ENCODE measurements at regions not wholly inside any gene's neighbourhood (a gene's known extent, or its start where the extent isn't known, plus 50 kb on each side); places are given as distances from the start of the nearest gene placed in this dataset.

DNA sequence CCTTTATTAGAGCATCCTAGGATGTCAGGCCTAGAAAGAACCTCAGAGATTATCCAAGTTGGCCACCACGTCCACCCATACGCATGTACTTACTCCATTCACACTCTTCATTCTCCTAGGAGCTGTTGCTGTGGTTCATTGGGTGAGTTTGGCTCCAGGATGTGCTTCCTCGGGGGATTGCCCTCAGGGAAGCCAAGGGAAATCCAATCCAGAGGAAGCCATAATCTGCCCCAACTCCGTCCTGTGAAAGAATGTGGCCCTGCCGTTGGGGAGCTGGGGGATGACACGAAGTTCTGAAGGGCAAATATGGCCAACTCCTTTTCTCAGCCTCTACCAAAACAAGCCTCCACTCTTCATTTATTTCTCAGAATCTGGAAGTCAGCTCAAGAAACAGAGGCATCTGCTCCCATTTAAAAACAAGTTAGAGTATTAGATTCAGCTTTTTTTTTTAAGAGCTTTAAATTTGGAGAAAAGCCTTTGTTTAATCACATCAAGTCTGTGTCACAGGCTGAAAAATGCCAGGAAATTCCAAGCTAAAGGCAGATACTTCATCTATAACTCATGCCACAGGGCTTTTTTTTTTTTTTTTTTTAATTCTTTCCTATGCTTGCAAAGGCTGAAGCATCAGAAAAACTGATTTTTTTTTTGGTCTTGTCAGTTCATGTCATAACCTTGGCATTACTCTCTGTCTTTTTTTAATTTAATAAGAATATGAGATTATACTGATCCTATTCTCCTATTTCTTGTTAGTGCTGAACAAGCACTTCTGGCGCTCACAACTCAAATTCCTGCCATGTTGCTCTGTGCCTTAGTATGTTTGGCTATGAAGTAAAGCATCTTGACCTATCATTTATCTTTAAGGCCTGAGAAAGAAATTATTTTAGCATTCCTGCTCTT is 480.9 kb upstream of the MARCKS start:
- DNase-seq (ENCODE audit: low read depth), result no peak

DNA sequence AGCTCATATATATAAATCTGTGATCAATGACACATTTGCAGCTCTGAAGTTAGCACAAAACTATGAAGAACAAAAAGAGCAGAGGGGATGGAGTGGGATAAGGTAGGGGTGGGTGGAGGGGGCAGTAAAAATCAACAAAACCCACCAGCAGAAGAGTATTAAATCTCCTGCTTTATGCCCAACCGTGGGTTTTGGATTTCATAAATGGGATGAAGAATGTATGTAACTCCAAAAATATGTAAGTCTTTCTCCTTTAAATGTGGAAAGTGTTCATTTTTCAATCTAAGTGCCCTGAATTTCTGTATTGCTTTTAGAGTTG is 480.3 kb upstream of the MARCKS start:
- DNase-seq (ENCODE audit: low read depth), result no peak

DNA sequence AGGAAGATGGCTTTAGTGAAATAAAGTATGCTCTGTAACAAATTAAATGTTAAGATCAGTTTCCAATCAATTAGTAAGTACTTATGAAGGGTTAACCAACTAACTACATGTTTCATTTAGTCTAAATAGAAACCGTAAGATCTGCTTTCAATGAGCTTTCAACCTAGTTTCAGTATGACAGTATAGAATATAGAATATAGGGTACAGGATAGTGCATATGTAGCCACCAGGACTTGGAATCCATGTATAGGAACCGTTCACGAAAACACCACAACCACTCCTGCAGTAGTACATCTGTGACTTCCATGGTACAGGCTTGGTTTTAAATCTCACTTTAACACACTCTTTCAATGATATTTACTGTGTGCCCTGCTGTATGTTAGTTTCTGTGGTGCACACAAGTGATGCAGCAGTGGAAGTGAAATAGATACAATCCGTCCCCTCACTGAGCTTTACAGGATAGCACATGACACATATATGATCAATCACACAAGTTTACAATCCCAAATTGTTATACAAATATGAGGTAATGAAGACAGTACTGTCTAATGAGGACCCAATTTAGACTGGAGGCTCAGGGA is 479.7 kb upstream of the MARCKS start:
- DNase-seq (ENCODE audit: low read depth), result no peak

DNA sequence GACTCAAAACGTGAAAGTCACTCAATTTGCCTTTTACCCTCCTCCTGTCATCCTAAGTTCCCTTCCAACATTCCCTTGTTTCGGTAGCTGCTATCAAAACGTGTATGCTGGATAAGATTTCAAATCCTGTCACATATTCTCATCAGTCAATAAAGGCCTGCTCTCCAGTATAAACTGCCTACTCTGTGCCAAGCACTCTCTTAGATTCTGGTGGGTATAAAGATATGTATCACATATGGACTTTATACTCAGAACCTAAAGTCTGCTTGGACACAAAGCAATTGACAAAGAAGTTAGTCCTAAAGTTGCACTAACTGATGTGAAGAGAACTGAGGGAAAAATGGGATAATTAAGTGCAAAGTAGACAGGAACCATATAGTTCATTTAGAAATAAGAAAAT is 476.6 kb upstream of the MARCKS start:
- no peak for DNase-seq (ENCODE audit: low read depth)

DNA sequence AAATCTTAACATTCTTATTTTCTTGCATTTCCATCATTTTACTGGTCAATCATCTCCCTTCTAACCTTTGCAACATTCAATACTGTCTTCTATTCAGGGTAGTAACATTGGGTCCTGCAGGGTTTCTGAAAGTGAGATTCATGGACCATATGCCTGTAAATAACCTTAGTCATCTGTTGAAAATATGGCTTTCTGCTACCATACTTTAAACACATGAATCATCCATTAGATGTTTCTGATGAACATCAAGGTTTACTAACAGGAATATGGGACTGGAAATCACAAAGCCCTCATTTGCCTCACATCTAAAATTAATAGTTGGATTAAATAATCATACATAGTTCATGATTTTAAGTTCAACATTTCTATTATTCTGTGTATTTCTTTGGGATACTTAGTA is 475.9 kb upstream of the MARCKS start:
- no peak for DNase-seq (ENCODE audit: low read depth)

DNA sequence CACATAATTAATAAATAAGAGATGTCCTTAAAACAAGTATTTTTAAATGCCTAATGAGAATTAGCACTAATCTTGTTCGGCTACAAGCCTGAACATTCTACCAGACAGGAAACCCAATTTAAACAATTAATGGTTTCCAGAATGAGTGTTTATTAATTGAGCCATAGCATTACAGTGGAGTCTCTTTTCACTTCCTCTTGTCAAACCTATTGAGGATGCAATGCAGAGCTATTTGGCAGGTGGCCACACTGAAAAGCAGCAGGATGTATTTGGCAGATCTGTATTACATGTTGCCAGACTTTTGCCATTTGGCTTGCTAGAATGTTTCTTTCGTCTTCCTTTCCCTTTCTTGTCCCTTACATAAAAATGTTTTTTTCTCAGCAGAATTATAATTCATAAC is 475.2 kb upstream of the MARCKS start:
- DNase-seq (ENCODE audit: low read depth), result no peak

DNA sequence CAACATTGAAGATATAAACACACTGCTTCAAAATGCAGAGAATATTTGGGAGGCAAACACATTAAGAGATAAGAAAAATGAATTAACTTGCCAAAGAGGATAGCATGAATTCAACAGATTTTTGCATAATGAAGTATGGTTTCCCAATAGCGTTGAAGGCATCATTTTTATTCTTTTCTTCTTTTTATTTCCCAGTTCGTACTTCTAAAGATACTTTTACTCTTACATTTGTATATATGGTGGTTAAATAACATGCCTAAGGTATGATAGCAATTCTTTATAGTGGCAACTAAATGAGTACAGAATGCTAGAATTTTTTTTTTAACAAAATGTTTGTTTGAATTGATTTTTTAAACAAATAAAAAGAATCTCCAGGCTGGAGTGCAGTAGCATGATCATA is 473.4 kb upstream of the MARCKS start:
- DNase-seq (ENCODE audit: low read depth), result no peak

DNA sequence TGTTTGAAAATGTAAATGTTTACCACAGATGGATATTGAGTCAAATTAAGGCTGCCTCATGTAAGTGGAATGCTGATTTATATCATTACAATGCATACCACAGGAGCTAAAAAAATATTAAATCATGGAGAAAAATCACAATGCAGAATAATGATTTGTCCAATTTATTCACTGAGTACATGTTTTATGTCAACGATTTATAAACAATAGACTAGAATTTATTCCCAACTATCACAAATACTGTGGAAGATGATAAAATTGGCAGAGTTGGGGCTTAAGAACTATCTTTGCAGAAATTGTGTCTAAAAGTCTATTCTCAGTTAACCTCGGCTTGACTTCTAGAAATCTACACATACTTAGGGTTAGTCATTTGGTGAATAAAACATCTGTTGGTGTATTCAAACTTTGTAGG is 472.1 kb upstream of the MARCKS start:
- no peak for DNase-seq (ENCODE audit: low read depth)

DNA sequence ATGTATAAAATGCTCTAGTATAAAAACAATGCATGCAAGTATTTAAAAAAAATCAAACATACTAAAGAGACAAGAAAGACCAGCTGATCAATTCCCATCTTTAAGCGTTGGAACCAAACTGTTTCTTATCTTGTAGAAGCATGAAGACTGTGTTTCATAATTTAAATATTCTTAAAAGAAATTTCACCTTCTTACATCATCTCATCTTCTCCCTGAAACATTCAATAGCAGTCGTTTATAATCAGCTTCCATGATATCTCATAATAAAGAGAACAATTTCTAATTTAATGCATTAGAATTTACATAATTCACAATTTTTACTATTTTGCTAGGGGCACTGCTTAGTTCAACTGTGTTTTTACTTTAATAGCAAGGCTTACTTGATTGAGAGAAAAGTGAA is 468.1 kb upstream of the MARCKS start:
- DNase-seq (ENCODE audit: low read depth), result no peak

DNA sequence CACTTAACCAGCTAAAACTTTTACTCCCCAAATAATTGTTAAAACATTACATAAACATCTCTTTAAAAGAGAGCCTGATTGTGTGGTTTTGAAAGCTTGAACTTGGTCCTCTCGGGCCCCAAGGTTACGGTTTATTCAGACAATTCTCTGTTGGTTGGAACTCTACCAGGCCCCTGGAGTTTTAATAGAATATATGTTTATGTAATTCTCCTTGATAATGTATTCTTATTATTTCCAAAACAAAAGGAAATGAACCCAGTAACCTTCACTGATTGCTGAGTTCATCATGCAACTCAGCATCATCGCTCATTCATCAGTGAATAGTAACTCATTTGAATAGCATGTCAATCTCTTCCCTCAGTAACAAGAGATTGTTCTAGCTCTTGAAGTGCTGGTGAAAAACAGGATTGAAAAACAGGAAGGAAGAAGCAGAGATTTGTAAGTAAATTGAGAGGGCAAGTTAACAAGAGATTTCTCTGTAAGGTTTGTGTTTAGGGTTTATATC is 464.5 kb upstream of the MARCKS start:
- no peak for DNase-seq (ENCODE audit: low read depth)

DNA sequence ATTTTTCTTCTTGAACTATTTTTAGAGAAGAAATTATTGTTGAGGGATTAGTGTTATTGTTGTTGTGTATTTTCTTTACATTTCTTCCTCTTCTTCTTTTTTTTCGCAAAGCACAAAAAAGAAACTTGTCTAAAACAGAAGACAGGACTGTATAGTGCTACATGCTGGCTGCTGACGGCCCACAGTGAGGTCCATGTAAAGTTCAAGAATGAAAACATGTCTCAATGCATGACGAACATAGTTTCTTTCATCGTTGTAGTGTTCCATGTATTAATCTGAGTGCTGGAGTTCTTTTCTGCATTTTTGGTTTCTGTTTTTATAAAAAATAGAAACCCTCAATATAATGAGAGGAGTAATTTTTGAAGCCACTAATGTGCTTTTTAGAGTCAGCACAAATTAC is 462.9 kb upstream of the MARCKS start:
- no peak for DNase-seq (ENCODE audit: low read depth)

DNA sequence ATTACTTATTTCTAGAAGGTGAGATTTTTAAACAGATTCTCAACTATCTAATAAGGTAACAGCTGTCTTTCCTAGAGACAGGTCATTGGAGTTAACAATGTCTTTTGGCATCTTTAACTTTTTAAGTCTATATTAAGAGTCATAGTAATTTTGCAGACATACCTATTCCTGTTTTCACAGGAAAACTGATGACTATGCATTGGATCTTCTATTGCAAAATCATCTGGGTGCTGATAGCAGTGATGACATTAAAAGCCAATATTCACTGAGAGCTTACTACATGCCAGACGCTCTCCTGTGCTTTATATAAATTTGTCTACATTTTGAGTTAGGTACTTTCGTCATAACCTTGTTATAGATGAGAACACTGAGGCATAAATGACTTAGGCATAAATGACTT is 462.4 kb upstream of the MARCKS start:
- DNase-seq (ENCODE audit: low read depth), result no peak

DNA sequence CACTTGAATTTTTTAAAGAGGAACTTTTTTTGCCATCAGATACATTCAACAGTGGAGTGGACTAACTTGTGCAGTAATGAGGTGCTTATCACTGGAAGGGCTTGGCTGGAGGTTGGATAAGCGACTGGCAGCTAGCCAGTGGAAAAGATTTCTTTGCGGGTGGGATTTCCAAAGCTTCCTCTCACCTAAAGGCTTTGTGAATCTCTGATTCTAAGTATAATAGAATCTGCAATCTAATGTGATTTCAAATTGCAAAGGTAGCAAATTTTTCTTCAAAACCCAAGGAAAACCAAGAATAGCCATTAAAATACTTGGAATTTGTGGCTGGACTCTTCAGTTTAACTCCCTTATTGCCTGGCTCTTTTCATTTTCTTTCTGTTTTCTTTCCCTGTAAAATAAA is 460.4 kb upstream of the MARCKS start:
- no peak for DNase-seq (ENCODE audit: low read depth)

DNA sequence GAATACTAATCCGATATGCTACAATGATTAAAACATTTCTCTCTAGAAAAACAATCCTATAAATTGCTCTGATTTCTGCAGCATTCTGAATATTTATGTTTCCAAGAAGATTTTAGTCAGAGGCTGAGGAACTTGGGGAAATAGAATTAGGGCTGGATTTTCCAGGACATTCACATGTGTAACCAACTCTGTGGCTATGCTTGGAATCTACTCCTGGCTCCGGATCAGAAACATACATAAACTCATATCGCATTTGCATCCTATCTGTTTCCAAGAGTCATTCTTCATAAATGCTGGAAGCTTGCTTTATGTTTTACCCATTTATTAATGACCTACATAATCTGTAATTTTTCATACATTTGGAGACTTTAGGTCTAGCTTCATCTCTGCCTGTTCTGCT is 459.9 kb upstream of the MARCKS start:
- DNase-seq (ENCODE audit: low read depth), result no peak

DNA sequence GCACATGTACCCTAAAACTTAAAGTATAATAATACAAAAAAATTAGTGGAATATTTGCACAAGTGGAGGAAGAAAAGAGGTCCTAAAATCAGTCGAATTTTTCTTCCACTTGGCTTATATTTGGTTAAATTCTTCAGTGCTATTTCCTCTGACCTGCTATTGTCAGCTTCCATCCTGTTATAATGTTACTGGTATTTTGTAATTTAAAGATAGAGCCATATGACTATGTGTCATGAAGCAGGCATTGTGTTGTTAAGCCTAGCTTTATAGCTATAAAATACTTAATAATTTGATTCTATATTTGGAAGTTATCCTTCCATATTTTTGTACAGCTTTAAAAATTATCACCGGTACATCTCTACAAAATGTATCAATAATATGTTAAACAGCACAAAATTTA is 455.9 kb upstream of the MARCKS start:
- DNase-seq (ENCODE audit: low read depth), result no peak

DNA sequence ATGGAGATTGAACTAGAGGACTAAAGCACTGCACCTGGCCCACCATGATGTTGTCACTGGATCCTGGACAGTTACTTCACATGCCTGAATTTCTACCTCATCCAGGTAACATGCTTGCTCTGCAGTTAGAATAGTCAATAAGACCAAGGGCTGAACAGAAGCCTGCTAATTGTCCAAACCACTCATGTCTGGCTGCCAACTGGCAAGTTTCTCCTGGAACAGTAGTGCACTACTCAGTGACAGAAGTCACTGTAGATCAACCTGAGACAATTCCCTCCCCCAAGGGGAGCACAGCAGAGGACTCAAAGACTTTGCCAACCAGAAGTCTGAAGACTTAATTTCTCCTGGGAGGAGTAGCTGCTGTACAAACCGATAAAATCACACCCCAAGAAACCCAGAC is 454.6 kb upstream of the MARCKS start:
- DNase-seq (ENCODE audit: low read depth), result no peak

DNA sequence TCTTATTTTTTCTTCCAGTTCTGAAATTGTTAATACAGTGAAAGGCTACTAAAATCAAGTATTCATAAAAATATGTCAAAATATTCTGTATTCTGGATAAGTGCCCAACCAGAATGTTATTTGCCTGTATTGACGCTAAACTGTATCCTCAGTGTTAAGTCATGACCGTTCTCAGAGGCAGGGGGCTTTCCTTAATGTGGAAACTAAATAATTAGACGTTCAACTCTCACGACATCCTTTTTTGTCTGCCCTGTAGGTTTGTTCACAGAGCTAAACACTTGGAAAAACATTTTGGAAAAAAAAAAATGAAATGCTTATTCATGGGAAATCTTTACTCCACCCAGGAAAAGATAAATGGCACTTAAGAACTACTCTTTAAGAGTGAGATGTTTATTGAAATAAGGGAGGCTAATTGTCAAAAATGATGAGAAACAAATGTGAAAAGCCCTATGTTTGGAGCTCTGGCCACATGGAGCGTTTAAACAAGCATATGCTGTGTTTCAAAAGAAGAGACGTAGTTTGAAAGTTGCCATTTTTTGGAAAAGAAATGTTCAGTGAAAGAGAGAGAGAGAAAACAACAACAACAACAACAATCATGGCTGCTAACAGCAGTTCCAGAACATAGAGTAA is 453.1 kb upstream of the MARCKS start:
- no peak for DNase-seq (ENCODE audit: low read depth)

DNA sequence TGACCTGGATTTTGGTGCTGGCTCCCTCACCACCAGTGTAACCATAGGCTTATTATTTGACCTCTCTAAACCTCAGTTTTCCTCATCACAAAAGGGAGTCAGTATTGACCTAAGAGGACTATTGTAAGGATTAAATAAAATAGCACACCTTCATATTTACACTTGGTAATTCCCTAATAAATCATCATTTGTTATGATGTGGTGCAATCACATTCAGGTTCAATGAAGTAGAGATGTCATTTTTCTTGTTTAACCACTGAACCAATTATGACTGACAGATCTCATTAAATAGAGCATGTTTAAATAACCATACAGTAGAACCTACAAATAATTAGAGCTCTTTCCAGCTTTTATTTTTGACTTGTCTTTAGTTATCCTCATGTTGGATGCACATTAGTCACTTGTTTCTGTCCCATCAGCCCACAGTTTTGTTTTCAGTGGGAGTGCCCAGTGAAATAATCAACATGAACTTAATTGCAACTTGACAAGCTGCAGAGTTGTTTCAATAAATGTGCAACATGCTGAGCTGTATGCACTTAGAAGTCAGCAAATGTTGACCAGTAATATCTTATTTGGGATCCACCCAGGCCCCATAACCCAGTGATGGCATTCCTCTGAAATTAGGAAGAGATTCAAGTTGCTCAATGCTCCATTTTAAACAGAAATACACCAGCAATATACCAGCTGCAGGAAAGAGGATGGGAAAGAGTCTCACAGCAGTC is 451.7 kb upstream of the MARCKS start:
- no peak for DNase-seq (ENCODE audit: low read depth)

DNA sequence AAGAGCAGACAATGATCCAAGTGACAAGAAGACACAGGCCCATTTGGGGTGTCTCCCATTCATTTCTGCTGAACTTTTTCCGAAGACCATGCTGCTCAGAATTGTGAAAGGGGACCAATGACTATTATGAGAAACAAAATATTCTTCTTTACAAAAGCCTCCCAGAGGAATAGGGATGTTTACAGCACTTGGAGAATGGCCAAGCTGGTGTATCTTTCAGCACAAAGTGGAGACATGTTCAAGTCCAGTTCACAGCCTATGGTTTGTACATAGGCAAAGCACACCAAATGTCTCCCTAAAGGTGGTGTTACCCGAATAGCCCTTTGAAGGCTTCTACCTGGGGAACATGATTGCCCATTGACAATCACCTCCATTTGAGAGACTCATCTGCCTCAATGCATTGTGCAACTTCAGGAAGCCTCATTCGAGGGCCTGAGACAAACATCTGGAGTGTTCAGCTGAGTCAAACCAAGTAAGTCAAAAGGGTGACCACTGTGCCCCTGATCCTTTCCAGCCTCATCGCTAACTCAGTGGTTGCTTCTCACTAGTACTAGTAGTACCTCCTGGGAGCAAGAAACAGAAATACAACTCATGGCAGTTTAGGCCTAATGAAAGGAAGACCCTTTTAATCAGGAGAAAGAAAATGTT is 451.0 kb upstream of the MARCKS start:
- DNase-seq (ENCODE audit: low read depth), result no peak

DNA sequence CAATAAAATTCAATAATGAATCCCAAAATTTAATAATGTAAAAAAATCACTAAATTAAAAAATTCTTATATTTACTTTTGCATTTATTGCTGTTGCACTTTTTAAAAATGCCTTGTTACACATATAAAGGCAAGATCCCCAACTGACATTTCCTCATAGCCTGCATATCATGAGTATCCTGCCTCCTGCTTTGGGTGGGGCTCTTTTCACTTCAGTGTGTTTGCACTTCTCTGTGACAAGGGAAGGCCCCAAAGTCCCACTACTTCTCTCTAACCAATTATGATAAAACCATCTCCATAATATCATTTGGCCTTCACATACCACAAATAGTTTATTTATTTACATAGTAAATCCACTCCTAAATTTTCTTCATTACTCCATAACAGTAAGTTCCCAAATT is 446.1 kb upstream of the MARCKS start:
- DNase-seq (ENCODE audit: low read depth), result no peak

DNA sequence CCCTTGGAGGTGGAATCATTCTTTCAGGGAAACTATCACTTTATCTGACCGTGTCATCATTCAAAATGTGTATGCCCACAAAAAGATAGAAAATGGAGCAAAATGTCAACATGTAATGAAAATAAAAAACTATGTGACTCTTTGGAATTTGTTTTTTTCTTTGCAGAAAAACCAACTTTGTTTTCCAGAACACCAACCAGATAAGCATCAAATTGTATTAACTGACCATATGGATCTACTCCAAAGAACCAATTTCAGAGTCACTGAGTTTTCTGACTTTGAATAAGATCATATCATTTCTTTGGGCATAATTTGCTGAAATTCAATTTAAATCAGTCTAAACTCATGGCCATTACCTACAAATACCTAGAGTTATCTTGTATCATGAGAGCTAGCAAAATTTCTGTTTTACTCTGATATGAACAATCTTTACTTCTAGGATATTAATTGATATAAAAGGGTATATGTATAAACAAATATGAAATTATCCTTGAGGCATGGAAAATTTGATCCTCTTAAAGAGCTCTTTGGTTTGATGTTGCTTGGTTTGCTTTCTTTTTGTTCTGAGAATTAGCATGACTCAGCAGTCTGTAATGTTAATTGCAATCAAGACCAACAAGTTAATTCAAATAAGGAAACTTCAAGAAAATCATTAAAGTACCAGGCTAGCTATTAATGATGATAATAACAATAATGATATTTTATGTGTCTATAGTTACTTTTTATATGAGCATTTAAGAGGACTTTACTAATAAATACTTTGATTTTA is 444.4 kb upstream of the MARCKS start:
- DNase-seq (ENCODE audit: low read depth), result no peak
